ENCODE measurements at regions not wholly inside any gene's neighbourhood (a gene's known extent, or its start where the extent isn't known, plus 50 kb on each side); places are given as distances from the start of the nearest gene placed in this dataset.

- TF ChIP-seq FOXK1 (CRISPR knock-in tag; IDR thresholded peaks at IDR 0.05) (no peak), JUN (CRISPR knock-in tag; IDR thresholded peaks at IDR 0.05) (no peak), ETV6 (CRISPR knock-in tag; IDR thresholded peaks at IDR 0.05) (no peak), SP1 (CRISPR knock-in tag; conservative IDR thresholded peaks at IDR 0.05) (no peak), ZNF416 (CRISPR knock-in tag; IDR thresholded peaks at IDR 0.05) (no peak), IRF2 (CRISPR knock-in tag; IDR thresholded peaks at IDR 0.05; ENCODE audit: borderline replicate concordance, low read depth) (no peak), ZBTB21 (CRISPR knock-in tag; IDR thresholded peaks at IDR 0.05; ENCODE audit: borderline replicate concordance) (no peak), USF2 (CRISPR knock-in tag; IDR thresholded peaks at IDR 0.05) (no peak), NFYB (CRISPR knock-in tag; conservative IDR thresholded peaks at IDR 0.05; ENCODE audit: low read depth) (no peak), NR3C1 (CRISPR knock-in tag; conservative IDR thresholded peaks at IDR 0.05; ENCODE audit: low read depth) (no peak), MXD4 (CRISPR knock-in tag; IDR thresholded peaks at IDR 0.05; ENCODE audit: borderline replicate concordance) (no peak)
- TF ChIP-seq, protein P1, sequence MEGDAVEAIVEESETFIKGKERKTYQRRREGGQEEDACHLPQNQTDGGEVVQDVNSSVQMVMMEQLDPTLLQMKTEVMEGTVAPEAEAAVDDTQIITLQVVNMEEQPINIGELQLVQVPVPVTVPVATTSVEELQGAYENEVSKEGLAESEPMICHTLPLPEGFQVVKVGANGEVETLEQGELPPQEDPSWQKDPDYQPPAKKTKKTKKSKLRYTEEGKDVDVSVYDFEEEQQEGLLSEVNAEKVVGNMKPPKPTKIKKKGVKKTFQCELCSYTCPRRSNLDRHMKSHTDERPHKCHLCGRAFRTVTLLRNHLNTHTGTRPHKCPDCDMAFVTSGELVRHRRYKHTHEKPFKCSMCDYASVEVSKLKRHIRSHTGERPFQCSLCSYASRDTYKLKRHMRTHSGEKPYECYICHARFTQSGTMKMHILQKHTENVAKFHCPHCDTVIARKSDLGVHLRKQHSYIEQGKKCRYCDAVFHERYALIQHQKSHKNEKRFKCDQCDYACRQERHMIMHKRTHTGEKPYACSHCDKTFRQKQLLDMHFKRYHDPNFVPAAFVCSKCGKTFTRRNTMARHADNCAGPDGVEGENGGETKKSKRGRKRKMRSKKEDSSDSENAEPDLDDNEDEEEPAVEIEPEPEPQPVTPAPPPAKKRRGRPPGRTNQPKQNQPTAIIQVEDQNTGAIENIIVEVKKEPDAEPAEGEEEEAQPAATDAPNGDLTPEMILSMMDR (IDR thresholded peaks at IDR 0.05) = no peak
- TF ChIP-seq, protein P2, sequence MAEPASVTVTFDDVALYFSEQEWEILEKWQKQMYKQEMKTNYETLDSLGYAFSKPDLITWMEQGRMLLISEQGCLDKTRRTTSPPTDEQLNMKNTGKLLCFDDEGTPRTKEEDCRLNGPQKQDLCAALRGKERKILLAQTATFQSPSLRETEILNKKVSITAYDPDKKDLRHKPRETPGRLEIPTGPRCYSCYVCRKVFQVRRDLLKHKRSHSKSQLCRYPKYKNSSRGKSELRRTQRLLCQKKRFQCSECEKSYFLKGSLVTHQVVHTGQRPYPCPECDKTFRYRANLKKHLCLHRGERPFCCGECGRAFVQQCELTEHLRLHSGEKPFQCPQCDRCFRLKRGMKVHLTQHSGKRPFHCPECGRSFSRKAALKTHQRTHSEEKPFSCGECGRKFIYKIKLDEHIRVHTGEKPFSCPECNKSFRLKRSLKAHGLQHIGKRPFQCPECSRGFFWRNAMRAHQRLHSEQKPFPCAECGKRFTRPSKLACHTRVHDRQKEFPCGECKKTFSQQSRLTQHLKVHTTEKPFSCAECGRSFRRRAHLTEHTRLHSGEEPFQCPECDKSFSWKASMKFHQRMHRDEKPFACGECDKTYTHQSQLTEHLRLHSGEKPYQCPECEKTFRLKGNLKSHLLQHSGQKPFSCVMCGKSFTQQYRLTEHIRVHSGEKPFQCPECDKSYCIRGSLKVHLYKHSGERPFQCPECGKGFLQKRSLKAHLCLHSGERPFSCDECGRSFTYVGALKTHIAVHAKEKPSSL (CRISPR knock-in tag; conservative IDR thresholded peaks at IDR 0.05) = no peak
- TF ChIP-seq, protein P3, sequence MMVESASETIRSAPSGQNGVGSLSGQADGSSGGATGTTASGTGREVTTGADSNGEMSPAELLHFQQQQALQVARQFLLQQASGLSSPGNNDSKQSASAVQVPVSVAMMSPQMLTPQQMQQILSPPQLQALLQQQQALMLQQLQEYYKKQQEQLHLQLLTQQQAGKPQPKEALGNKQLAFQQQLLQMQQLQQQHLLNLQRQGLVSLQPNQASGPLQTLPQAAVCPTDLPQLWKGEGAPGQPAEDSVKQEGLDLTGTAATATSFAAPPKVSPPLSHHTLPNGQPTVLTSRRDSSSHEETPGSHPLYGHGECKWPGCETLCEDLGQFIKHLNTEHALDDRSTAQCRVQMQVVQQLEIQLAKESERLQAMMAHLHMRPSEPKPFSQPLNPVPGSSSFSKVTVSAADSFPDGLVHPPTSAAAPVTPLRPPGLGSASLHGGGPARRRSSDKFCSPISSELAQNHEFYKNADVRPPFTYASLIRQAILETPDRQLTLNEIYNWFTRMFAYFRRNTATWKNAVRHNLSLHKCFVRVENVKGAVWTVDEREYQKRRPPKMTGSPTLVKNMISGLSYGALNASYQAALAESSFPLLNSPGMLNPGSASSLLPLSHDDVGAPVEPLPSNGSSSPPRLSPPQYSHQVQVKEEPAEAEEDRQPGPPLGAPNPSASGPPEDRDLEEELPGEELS (CRISPR knock-in tag; IDR thresholded peaks at IDR 0.05) = no peak
These were observed 137.7 kb downstream of the BTC start for GRCh38 chr4:74656596-74656995.
